ENCODE measurements at regions not wholly inside any gene's neighbourhood (a gene's known extent, or its start where the extent isn't known, plus 50 kb on each side); places are given as distances from the start of the nearest gene placed in this dataset.

GRCh38 chr4:131054489-131055019, 1958.6 kb downstream of the C4orf33 start:
- TF ChIP-seq POLR2A (IDR thresholded peaks at IDR 0.05; ENCODE audit: low read depth, low read length) (no peak), POLR2AphosphoS5 (IDR thresholded peaks at IDR 0.05; ENCODE audit: low read depth, low read length) (no peak)

Measured in GM12891 (cell line).